K562 (cell line): ENCODE measurements at regions not wholly inside any gene's neighbourhood (a gene's known extent, or its start where the extent isn't known, plus 50 kb on each side); places are given as distances from the start of the nearest gene placed in this dataset.

Source experiments
- ARNT ChIP-seq, 2 experiments: fragments of 450-650 bp; IDR thresholded peaks; 2 replicates each; pipeline ENCODE4 v1.6.1; 2016; ENCODE audit warnings: mild to moderate bottlenecking in 1 of 2
- BRD4 ChIP-seq: fragments of 200-600 bp; sonication (generic); IDR thresholded peaks from 2 replicates; pipeline ENCODE4 v1.6.1; 2017; ENCODE audit warnings: inconsistent platforms
- CTCFL ChIP-seq: IDR thresholded peaks from 2 replicates; pipeline ENCODE4 v1.6.1; 2011; ENCODE audit warnings: borderline replicate concordance, low read depth, mild to moderate bottlenecking, moderate library complexity, low read length; ENCODE audit not compliant: insufficient read depth, poor library complexity, severe bottlenecking
- EWSR1 ChIP-seq: fragments of 450-650 bp; IDR thresholded peaks from 2 replicates; pipeline ENCODE4 v1.6.1; 2018; ENCODE audit warnings: borderline replicate concordance, mild to moderate bottlenecking, low read depth, moderate library complexity; ENCODE audit not compliant: partially characterized antibody
- FOXA3 ChIP-seq, 2 experiments: fragments of 450-650 bp in 1 of 2; sonication (generic) in 1 of 2; formaldehyde crosslinking; IDR thresholded peaks in 1 of 2; conservative IDR thresholded peaks in 1 of 2; 2 replicates each; pipeline versions ENCODE4 v1.4.0 to v1.8.0; 2020 to 2022; ENCODE audit warnings: mild to moderate bottlenecking in 2 of 2, missing genetic modification reagents in 1 of 2
- FOXK2 ChIP-seq, 2 experiments: fragments of 450-650 bp; IDR thresholded peaks in 1 of 2; conservative IDR thresholded peaks in 1 of 2; 2 replicates each; pipeline ENCODE4 v1.6.1; 2016; ENCODE audit warnings: low read depth in 2 of 2, mild to moderate bottlenecking in 1 of 2
- HEY1 ChIP-seq: fragments of 250-450 bp; sonication (Bioruptor Pico); IDR thresholded peaks from 2 replicates; pipeline ENCODE4 v1.5.0; 2020; ENCODE audit warnings: mild to moderate bottlenecking, moderate library complexity, borderline replicate concordance
- JUNB ChIP-seq: fragments of 450-650 bp; formaldehyde crosslinking; conservative IDR thresholded peaks from 2 replicates; pipeline ENCODE4 v1.4.0; 2020; ENCODE audit warnings: mild to moderate bottlenecking
- LARP7 ChIP-seq: fragments of 450-650 bp; IDR thresholded peaks from 2 replicates; pipeline ENCODE4 v1.6.1; 2016
- MAFF ChIP-seq: IDR thresholded peaks from 2 replicates; pipeline ENCODE4 v1.6.1; 2012; ENCODE audit warnings: low read length, improper control_type of control experiment
- MEF2D ChIP-seq: conservative IDR thresholded peaks from 2 replicates; pipeline ENCODE4 v1.6.1; 2016; ENCODE audit warnings: low read depth, missing genetic modification characterization, missing compliant biosample characterization
- NFIC ChIP-seq: fragments of 450-650 bp; IDR thresholded peaks from 2 replicates; pipeline ENCODE4 v1.6.1; 2017; ENCODE audit warnings: mild to moderate bottlenecking, inconsistent platforms
- POLR2AphosphoS5 ChIP-seq: IDR thresholded peaks from 2 replicates; pipeline ENCODE4 v1.6.1; 2011; ENCODE audit warnings: mild to moderate bottlenecking, low read depth, low read length, moderate library complexity; ENCODE audit not compliant: control insufficient read depth, insufficient read depth
- RBM22 ChIP-seq: fragments of 200-400 bp; formaldehyde crosslinking; IDR thresholded peaks from 2 replicates; pipeline ENCODE4 v1.6.1; 2018; ENCODE audit warnings: low read length, low read depth; ENCODE audit not compliant: poor library complexity, severe bottlenecking
- SIX5 ChIP-seq, 2 experiments: IDR thresholded peaks; 2 replicates each; pipeline ENCODE4 v1.6.1; 2011; ENCODE audit warnings: low read length in 2 of 2, borderline replicate concordance in 1 of 2, low read depth in 1 of 2, mild to moderate bottlenecking in 1 of 2, moderate library complexity in 1 of 2; ENCODE audit not compliant: insufficient read depth in 1 of 2
- TAL1 ChIP-seq: fragments of 450-650 bp; IDR thresholded peaks from 2 replicates; pipeline ENCODE4 v1.6.1; 2016; ENCODE audit warnings: mild to moderate bottlenecking
- ZBTB8A ChIP-seq: fragments of 450-650 bp; IDR thresholded peaks from 2 replicates; pipeline ENCODE4 v1.6.1; 2018; ENCODE audit warnings: mild to moderate bottlenecking, moderate library complexity; ENCODE audit not compliant: partially characterized antibody
- ZNF316 ChIP-seq: fragments of 450-650 bp; IDR thresholded peaks from 2 replicates; pipeline ENCODE4 v1.6.1; 2016
- ZNF76 ChIP-seq: fragments of 250-450 bp; sonication (Bioruptor Pico); IDR thresholded peaks from 2 replicates; pipeline ENCODE4 v1.4.0; 2020; ENCODE audit warnings: mild to moderate bottlenecking, moderate library complexity, borderline replicate concordance
- TF ChIP-seq, protein P1 (sequence below): fragments of 250-450 bp; sonication (Bioruptor Pico); IDR thresholded peaks from 2 replicates; pipeline ENCODE4 v1.8.0; 2021; ENCODE audit warnings: borderline replicate concordance, mild to moderate bottlenecking, moderate library complexity; ENCODE audit not compliant: poor library complexity, severe bottlenecking
- TF ChIP-seq, protein P2 (sequence below): fragments of 250-450 bp; sonication (Bioruptor Pico); IDR thresholded peaks from 2 replicates; pipeline ENCODE4 v1.4.0; 2020; ENCODE audit warnings: mild to moderate bottlenecking, moderate library complexity

- peak; percentile 57; the same call in 1 of the 2 replicates for TF ChIP-seq POLR2AphosphoS5
- no peak for TF ChIP-seq ZNF316
- TF ChIP-seq RBM22, result peak; percentile 66
- no peak for TF ChIP-seq BRD4
- peak in 1 of 2 experiments; percentile 67; a peak in 1 of 4 replicates for TF ChIP-seq FOXA3 (CRISPR knock-in tag; conservative IDR thresholded peaks at IDR 0.05 in 1 of 2, IDR thresholded peaks at IDR 0.05 in 1 of 2)
- peak; percentile 40; the same call in 1 of the 2 replicates for TF ChIP-seq NFIC
- TF ChIP-seq, protein P1, sequence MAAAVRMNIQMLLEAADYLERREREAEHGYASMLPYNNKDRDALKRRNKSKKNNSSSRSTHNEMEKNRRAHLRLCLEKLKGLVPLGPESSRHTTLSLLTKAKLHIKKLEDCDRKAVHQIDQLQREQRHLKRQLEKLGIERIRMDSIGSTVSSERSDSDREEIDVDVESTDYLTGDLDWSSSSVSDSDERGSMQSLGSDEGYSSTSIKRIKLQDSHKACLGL (CRISPR knock-in tag), result no peak
- no peak for TF ChIP-seq JUNB (CRISPR knock-in tag)
- no peak for TF ChIP-seq EWSR1
- no peak for TF ChIP-seq CTCFL
- TF ChIP-seq TAL1, result no peak
- peak; percentile 87; the same call in 1 of the 2 replicates for TF ChIP-seq ZNF76 (CRISPR knock-in tag)
- peak in 1 of 2 experiments; percentile 18; a peak in 1 of 4 replicates for TF ChIP-seq FOXK2 (conservative IDR thresholded peaks at IDR 0.05 in 1 of 2, IDR thresholded peaks at IDR 0.05 in 1 of 2; ENCODE audit: low read depth in 2 of 2)
- no peak for TF ChIP-seq ZBTB8A
- TF ChIP-seq, protein P2, sequence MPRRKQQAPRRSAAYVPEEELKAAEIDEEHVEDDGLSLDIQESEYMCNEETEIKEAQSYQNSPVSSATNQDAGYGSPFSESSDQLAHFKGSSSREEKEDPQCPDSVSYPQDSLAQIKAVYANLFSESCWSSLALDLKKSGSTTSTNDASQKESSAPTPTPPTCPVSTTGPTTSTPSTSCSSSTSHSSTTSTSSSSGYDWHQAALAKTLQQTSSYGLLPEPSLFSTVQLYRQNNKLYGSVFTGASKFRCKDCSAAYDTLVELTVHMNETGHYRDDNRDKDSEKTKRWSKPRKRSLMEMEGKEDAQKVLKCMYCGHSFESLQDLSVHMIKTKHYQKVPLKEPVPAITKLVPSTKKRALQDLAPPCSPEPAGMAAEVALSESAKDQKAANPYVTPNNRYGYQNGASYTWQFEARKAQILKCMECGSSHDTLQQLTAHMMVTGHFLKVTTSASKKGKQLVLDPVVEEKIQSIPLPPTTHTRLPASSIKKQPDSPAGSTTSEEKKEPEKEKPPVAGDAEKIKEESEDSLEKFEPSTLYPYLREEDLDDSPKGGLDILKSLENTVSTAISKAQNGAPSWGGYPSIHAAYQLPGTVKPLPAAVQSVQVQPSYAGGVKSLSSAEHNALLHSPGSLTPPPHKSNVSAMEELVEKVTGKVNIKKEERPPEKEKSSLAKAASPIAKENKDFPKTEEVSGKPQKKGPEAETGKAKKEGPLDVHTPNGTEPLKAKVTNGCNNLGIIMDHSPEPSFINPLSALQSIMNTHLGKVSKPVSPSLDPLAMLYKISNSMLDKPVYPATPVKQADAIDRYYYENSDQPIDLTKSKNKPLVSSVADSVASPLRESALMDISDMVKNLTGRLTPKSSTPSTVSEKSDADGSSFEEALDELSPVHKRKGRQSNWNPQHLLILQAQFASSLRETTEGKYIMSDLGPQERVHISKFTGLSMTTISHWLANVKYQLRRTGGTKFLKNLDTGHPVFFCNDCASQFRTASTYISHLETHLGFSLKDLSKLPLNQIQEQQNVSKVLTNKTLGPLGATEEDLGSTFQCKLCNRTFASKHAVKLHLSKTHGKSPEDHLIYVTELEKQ (CRISPR knock-in tag), result no peak
- TF ChIP-seq LARP7, result no peak
- no peak for TF ChIP-seq SIX5 (IDR thresholded peaks at IDR 0.05; ENCODE audit: borderline replicate concordance in 1 of 2, insufficient read depth in 1 of 2, low read depth in 1 of 2, low read length in 2 of 2)
- no peak for TF ChIP-seq MEF2D (tag)
- no peak for TF ChIP-seq MAFF
- 0 out of 4 replicates have a peak, but pooled peaks of 1 of the 2 experiments have one; percentile 22 for TF ChIP-seq ARNT (IDR thresholded peaks at IDR 0.05)
- no peak for TF ChIP-seq HEY1 (CRISPR knock-in tag)
These were observed 221.6 kb upstream of the MKLN1 start (continued) for GRCh38 chr7:131105799-131106680.
